K562 (cell line): ENCODE measurements at regions not wholly inside any gene's neighbourhood (a gene's known extent, or its start where the extent isn't known, plus 50 kb on each side); places are given as distances from the start of the nearest gene placed in this dataset.

ENCODE experiments used
- ATAC-seq: fragments of 200-7000 bp; cut with Tn5 transposase; 3 replicates; pipeline ENCODE4 v1.9.1; 2020; ENCODE audit warnings: moderate library complexity
- BruUV-seq: library from RNA; stranded (reverse); fragments of 400-500 nt; replicated peaks from 2 replicates; lab custom pipeline; 2021; lab: Mats Ljungman, UMichigan
- CTCF ChIA-PET: fragments of 300-600 bp; formaldehyde crosslinking; extraction: SDS; loops from one replicate; lab custom pipeline; 2021; ENCODE audit warnings: low intra/inter-chr PET ratio; lab: Yijun Ruan, JAX
- POLR2A ChIA-PET: fragments of 300-600, 350-650 bp; sonication (Branson Sonifier 250); formaldehyde crosslinking; extraction: SDS; loops from one replicate; lab custom pipeline; 2021; ENCODE audit warnings: antibody characterized with exemption, inconsistent platforms; lab: Yijun Ruan, JAX
- DNase-seq, 4 experiments: peaks; one replicate each; pipeline versions ENCODE4 v3.0.0 to v3.0.0-alpha.2; 2011 to 2018; ENCODE audit warnings: low spot score in 3 of 4, mixed read lengths in 3 of 4; ENCODE audit errors: extremely low read depth in 1 of 4
- FAIRE-seq: peaks from 2 replicates; lab custom pipeline; 2011; peaks lifted over from hg19 to GRCh38; lab: Jason Lieb, UNC
- H2AFZ ChIP-seq: 2 replicates; pipeline ENCODE4 v1.6.0; 2011; ENCODE audit warnings: low read depth, low read length, control low read depth, inconsistent platforms
- H3K27ac ChIP-seq: fragments of 200-600 bp; 3 replicates; pipeline ENCODE4 v1.8.0; 2011; ENCODE audit warnings: low read depth, mild to moderate bottlenecking, control low read depth, inconsistent platforms, low read length, moderate library complexity, mixed read lengths; ENCODE audit errors: extremely low read depth
- H3K27me3 ChIP-seq, 2 experiments: fragments of 300-600 bp in 1 of 2; 2 replicates in 1 of 2; 3 replicates in 1 of 2; pipeline versions ENCODE4 v1.6.0 to v1.8.0; 2011; ENCODE audit warnings: inconsistent platforms in 2 of 2, low read length in 2 of 2, mild to moderate bottlenecking in 1 of 2, mixed read lengths in 1 of 2, moderate library complexity in 1 of 2; ENCODE audit not compliant: control insufficient read depth in 2 of 2, insufficient read depth in 2 of 2
- H3K36me3 ChIP-seq: fragments of 300-600 bp; 3 replicates; pipeline ENCODE4 v1.8.0; 2011; ENCODE audit warnings: mild to moderate bottlenecking, low read length, inconsistent platforms; ENCODE audit not compliant: control insufficient read depth, insufficient read depth
- H3K4me1 ChIP-seq, 2 experiments: fragments of 200-600 bp in 1 of 2; replicated peaks in 1 of 2; 2 replicates in 1 of 2; 3 replicates in 1 of 2; pipeline versions ENCODE4 v1.5.1 to v1.8.0; 2011; ENCODE audit warnings: inconsistent platforms in 2 of 2, low read length in 2 of 2, mild to moderate bottlenecking in 1 of 2, mixed read lengths in 1 of 2, moderate library complexity in 1 of 2; ENCODE audit not compliant: control insufficient read depth in 2 of 2, insufficient read depth in 2 of 2
- H3K4me2 ChIP-seq: 2 replicates; pipeline ENCODE4 v1.6.1; 2011; ENCODE audit warnings: low read length, control low read depth, inconsistent platforms, mixed read lengths; ENCODE audit not compliant: insufficient read depth
- H3K4me3 ChIP-seq: fragments of 200-600 bp; sonication (generic), shearing (Covaris generic); 2 replicates; pipeline ENCODE4 v1.5.1; 2016; ENCODE audit warnings: control low read depth, inconsistent platforms
- H3K79me2 ChIP-seq: fragments of 200-600 bp; 3 replicates; pipeline ENCODE4 v1.8.0; 2011; ENCODE audit warnings: low read length, inconsistent platforms; ENCODE audit not compliant: control insufficient read depth, insufficient read depth
- H3K9ac ChIP-seq, 2 experiments: 2 replicates each; pipeline versions ENCODE4 v1.6.0 to v1.6.1; 2011; ENCODE audit warnings: low read depth in 2 of 2, low read length in 2 of 2, control low read depth in 1 of 2, inconsistent platforms in 1 of 2, mild to moderate bottlenecking in 1 of 2, mixed read lengths in 1 of 2; ENCODE audit not compliant: insufficient read depth in 1 of 2
- H3K9me1 ChIP-seq: one replicate; pipeline ENCODE4 v1.6.0; 2011; ENCODE audit warnings: inconsistent platforms, mild to moderate bottlenecking, low read length, moderate library complexity; ENCODE audit not compliant: control insufficient read depth, insufficient read depth
- H3K9me3 ChIP-seq: replicated peaks from 2 replicates; pipeline ENCODE4 v1.5.1; 2011; ENCODE audit warnings: low read depth, low read length, inconsistent platforms; ENCODE audit not compliant: control insufficient read depth, insufficient read depth
- H4K20me1 ChIP-seq: replicated peaks from 2 replicates; pipeline ENCODE4 v1.6.1; 2011; ENCODE audit warnings: low read length, inconsistent platforms, mixed read lengths; ENCODE audit not compliant: control insufficient read depth, insufficient read depth
- FOSL1 ChIP-seq: fragments of 200-800 bp; sonication (Bioruptor generic); conservative IDR thresholded peaks from 2 replicates; pipeline ENCODE4 v1.6.1; 2016; ENCODE audit warnings: missing genetic modification characterization, missing compliant biosample characterization
- NFIC ChIP-seq: fragments of 450-650 bp; IDR thresholded peaks from 2 replicates; pipeline ENCODE4 v1.6.1; 2017; ENCODE audit warnings: mild to moderate bottlenecking, inconsistent platforms
- ZBTB17 ChIP-seq: fragments of 450-650 bp; formaldehyde crosslinking; IDR thresholded peaks from 2 replicates; pipeline ENCODE4 v1.4.0; 2020; ENCODE audit warnings: mild to moderate bottlenecking
- ZNF23 ChIP-seq: fragments of 250-450 bp; sonication (Bioruptor Pico); IDR thresholded peaks from 2 replicates; pipeline ENCODE4 v1.4.0; 2020; ENCODE audit warnings: mild to moderate bottlenecking
- WGBS: fragments of 100-300 bp; shearing (Covaris generic); methylation state at CpG from one replicate; pipeline ENCODE4 v1.1.6; 2016; ENCODE audit warnings: low coverage, mixed read lengths; ENCODE audit not compliant: insufficient coverage; ENCODE audit errors: missing lambda C conversion rate; 5-methylcytosine and 5-hydroxymethylcytosine counted together
- in situ Hi-C: fragments of 300-500 bp; cut with MboI; formaldehyde crosslinking; loops from 4 replicates; pipeline ENCODE4 v1.15.0; 2018; ENCODE audit warnings: inconsistent platforms, mixed read lengths
- intact Hi-C: fragments of 100-400 bp; cut with micrococcal nuclease; formaldehyde crosslinking; loops from 2 replicates; pipeline ENCODE4 v1.14.2; 2022
- TF ChIP-seq, protein P1 (sequence below): sonication (generic); IDR thresholded peaks from 2 replicates; pipeline ENCODE4 v1.6.1; 2016

GRCh38 chr2:204321027-204321800 is 224.1 kb upstream of the PARD3B start:
- Histone ChIP-seq H3K9me3 (no peaks in the 10 kb centered on the region), H3K27me3 (no peaks in the 10 kb centered on the region), H3K9me1 (no peaks in the 10 kb centered on the region), H3K36me3 (no peaks in the 10 kb centered on the region), H3K9ac (no peak overlapping the region), H3K4me3 (no peak overlapping the region), H4K20me1 (no peaks in the 10 kb centered on the region), H3K4me1 (no peaks in the 10 kb centered on the region), H3K27ac (no peak overlapping the region), H3K79me2 (no peaks in the 10 kb centered on the region), H2AFZ (peak overlapping the region; percentile 51; the same call in 1 of the 2 replicates), H3K4me2 (no peak overlapping the region)
- no TSS peak for BruUV-seq
- DNase-seq (no peak), ATAC-seq (no peak), FAIRE-seq (no peak)
- TF ChIP-seq NFIC (no peak), ZBTB17 (CRISPR knock-in tag) (peak; percentile 93), ZNF23 (peak; percentile 32; the same call in 1 of the 2 replicates), FOSL1 (0 out of 2 replicates have a peak, but pooled peaks have one; percentile 2)
- TF ChIP-seq, protein P1, sequence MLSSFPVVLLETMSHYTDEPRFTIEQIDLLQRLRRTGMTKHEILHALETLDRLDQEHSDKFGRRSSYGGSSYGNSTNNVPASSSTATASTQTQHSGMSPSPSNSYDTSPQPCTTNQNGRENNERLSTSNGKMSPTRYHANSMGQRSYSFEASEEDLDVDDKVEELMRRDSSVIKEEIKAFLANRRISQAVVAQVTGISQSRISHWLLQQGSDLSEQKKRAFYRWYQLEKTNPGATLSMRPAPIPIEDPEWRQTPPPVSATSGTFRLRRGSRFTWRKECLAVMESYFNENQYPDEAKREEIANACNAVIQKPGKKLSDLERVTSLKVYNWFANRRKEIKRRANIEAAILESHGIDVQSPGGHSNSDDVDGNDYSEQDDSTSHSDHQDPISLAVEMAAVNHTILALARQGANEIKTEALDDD, result 0 out of 2 replicates have a peak, but pooled peaks have one; percentile 12
- intact Hi-C loops (loop anchor here (10.0 kb wide), 4 partner anchors 114 to 1354 kb away; no protein-coding TSS in a partner anchor), in situ Hi-C loops (loop anchor here (10.0 to 25.0 kb wide), 2 partner anchors 374 to 1616 kb away; no protein-coding TSS in a partner anchor)
- CTCF ChIA-PET, result no interaction called here
- 23% methylated on average over 7 of the region's 10 CpGs for WGBS
- POLR2A ChIA-PET, result no interaction called here
